Type B pancreatic cell (in vitro differentiated cells): ENCODE measurements at regions not wholly inside any gene's neighbourhood (a gene's known extent, or its start where the extent isn't known, plus 50 kb on each side); places are given as distances from the start of the nearest gene placed in this dataset.

ENCODE experiments used
- DNase-seq: peaks from one replicate; pipeline ENCODE4 v3.0.0; 2021; ENCODE audit warnings: mixed read lengths; ENCODE audit not compliant: unreplicated experiment; ENCODE audit errors: extremely low spot score
- H3K27ac Mint-ChIP-seq: 2 replicates; pipeline ENCODE4 v1.8.0; 2021; ENCODE audit warnings: mild to moderate bottlenecking, mixed read lengths
- H3K27me3 Mint-ChIP-seq: 2 replicates; pipeline ENCODE4 v1.8.0; 2021; ENCODE audit warnings: mixed read lengths
- H3K36me3 Mint-ChIP-seq: 2 replicates; pipeline ENCODE4 v1.8.0; 2021; ENCODE audit warnings: mixed read lengths
- H3K4me1 Mint-ChIP-seq: one replicate; pipeline ENCODE4 v1.8.0; 2021; ENCODE audit warnings: mixed read lengths; ENCODE audit not compliant: unreplicated experiment
- H3K4me3 Mint-ChIP-seq: 2 replicates; pipeline ENCODE4 v1.8.0; 2021; ENCODE audit warnings: mild to moderate bottlenecking, mixed read lengths
- H3K9me3 Mint-ChIP-seq: 2 replicates; pipeline ENCODE4 v1.8.0; 2021; ENCODE audit warnings: mixed read lengths
- CTCF ChIP-seq: fragments of 200-600 bp; sonication (generic); conservative IDR thresholded peaks from 2 replicates; pipeline ENCODE4 v1.5.0; 2021; ENCODE audit warnings: antibody characterized with exemption, mild to moderate bottlenecking

DNA sequence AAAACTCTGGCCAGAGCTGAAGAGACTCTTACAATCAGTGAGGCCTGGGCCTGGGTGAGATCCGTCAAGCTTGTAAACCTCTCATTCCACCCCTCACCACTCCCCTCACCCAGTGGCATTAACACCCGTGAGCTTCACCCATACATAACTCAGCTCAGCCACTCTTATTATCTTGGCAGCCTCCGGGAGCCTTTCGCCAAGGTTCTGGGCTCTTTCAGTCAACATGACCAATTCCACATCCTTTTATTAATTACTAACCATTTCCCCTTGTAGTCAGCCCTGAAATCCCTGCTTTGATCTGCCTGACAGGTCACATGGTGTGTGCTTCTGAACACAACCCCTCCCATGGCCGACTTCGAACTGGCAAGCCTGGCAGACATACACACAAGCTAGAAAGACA lies 134.8 kb downstream of the SETD4 start:
- Mint-ChIP-seq H3K4me3 (no peak overlapping the region), H3K36me3 (no peaks in the 10 kb centered on the region), H3K9me3 (peaks cover 3% of the 10 kb centered on the region), H3K27ac (peak overlapping the region; percentile 6), H3K27me3 (peaks cover 20% of the 10 kb centered on the region), H3K4me1 (peaks cover 9% of the 10 kb centered on the region)
- no peak for DNase-seq
- TF ChIP-seq CTCF = no peak

DNA sequence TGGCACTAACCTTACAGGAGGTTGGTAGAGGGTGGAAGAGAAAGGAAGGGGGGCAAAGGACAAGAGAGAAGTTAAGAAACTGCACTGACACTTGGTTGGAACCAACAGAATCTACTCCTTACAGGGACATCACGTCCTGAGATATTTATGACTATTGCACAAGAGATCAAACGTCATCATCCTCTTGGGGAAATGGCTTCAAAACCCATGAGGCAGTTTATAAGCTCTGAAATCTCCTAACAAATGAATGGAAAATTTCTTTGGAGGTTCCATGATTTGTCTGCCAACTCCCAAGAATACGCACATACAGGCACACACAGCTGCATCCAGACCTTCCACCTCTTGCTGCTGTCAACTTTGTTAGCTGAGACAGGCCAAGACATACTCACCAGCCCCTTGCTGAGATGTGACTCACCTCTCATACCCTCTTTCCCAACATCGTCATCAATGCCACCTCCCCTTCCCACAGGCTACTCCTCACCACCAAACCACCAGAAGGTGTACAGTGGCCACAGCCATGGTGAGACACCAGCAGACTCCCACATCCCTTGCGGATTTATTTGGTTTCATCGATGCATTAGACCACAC lies 135.5 kb downstream of the SETD4 start:
- Mint-ChIP-seq H3K9me3 (peaks cover 3% of the 10 kb centered on the region), H3K36me3 (no peaks in the 10 kb centered on the region), H3K4me3 (no peak overlapping the region), H3K27me3 (peaks cover 20% of the 10 kb centered on the region), H3K4me1 (peaks cover 9% of the 10 kb centered on the region), H3K27ac (no peak overlapping the region)
- no peak for TF ChIP-seq CTCF
- DNase-seq = no peak

DNA sequence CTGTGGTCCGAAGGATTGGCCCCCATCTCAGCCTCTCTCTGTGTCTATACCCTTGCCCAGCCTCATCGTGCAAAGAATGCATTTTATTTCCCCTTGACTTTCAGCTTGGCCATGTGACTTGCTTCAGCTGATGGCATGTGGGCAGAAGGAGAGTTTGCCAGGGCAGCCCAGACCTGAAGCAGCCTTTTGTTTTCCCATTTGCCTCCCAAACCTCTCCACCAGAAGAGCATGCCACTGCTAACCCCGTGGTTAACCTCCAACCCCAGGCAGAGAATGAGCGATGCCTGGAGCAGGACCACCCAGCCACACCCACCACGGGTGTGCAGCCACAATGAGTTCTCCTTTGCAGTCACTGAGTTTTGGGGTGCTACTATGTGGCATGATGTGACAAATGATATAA lies 136.4 kb downstream of the SETD4 start:
- Mint-ChIP-seq H3K27ac (no peak overlapping the region), H3K36me3 (no peaks in the 10 kb centered on the region), H3K4me1 (peaks cover 9% of the 10 kb centered on the region), H3K4me3 (no peak overlapping the region), H3K27me3 (peaks cover 20% of the 10 kb centered on the region), H3K9me3 (peaks cover 3% of the 10 kb centered on the region)
- no peak for DNase-seq
- TF ChIP-seq CTCF = no peak

DNA sequence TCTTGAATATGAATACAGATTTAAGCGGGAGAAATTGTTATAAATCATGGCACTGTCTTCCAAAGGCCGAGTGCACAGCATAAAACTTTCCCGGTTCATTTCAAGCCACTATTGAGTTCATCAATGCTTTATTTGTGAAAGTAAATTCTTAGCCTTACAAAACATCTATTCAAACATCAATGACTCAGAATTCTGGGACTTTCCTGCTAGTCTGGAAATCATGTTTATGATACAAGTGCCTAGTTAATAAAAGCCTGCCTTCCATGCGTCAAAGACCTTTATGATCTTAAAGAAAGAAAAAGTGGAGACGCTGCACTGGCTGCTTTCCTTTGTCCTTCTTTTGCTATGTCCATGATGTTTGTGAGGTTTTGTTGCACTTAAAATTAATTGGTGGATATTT lies 137.7 kb downstream of the SETD4 start:
- no peak for DNase-seq

GRCh38 chr21:35921471-35921870 lies 138.9 kb downstream of the SETD4 start:
- H3K27me3 Mint-ChIP-seq = peaks cover 17% of the 10 kb centered on the region
- no peak overlapping the region for H3K4me3 Mint-ChIP-seq
- peaks cover 4% of the 10 kb centered on the region for H3K4me1 Mint-ChIP-seq
- DNase-seq = no peak
- no peak for TF ChIP-seq CTCF
- no peaks in the 10 kb centered on the region for H3K36me3 Mint-ChIP-seq
- H3K27ac Mint-ChIP-seq = no peak overlapping the region
- peaks cover 3% of the 10 kb centered on the region for H3K9me3 Mint-ChIP-seq

More for the DNA sequence above, 137.7 kb downstream of the SETD4 start:
- Mint-ChIP-seq H3K9me3 (peaks cover 3% of the 10 kb centered on the region), H3K4me1 (peaks cover 9% of the 10 kb centered on the region), H3K27ac (no peak overlapping the region), H3K36me3 (no peaks in the 10 kb centered on the region), H3K27me3 (peaks cover 17% of the 10 kb centered on the region), H3K4me3 (no peak overlapping the region)
- TF ChIP-seq CTCF = no peak

GRCh38 chr21:35920436-35920835 lies 139.9 kb downstream of the SETD4 start:
- Mint-ChIP-seq H3K4me1 (peaks cover under 1% of the 10 kb centered on the region), H3K36me3 (no peaks in the 10 kb centered on the region), H3K4me3 (no peak overlapping the region), H3K27me3 (peaks cover 12% of the 10 kb centered on the region), H3K9me3 (peaks cover under 1% of the 10 kb centered on the region), H3K27ac (no peak overlapping the region)
- DNase-seq = no peak
- no peak for TF ChIP-seq CTCF
